ENCODE measurements at regions not wholly inside any gene's neighbourhood (a gene's known extent, or its start where the extent isn't known, plus 50 kb on each side); places are given as distances from the start of the nearest gene placed in this dataset.
"Not testable (repeated sequence)": the region's sequence is repeated elsewhere in the genome, so short reads cannot be mapped to it uniquely, and the experiment has no call there.

GRCh38 chr13:22964245-22964966 lies 216.4 kb upstream of the SGCG start:
- DNase-seq (ENCODE audit: low read depth, low spot score), result no peak

GRCh38 chr13:22965011-22965857 lies 215.5 kb upstream of the SGCG start:
- not testable (repeated sequence) for DNase-seq (ENCODE audit: low read depth, low spot score)

- not testable (repeated sequence) for DNase-seq (ENCODE audit: low read depth, low spot score)
Observed at GRCh38 chr13:22965858-22966239, 214.9 kb upstream of the SGCG start.

- DNase-seq (ENCODE audit: low read depth, low spot score), result not testable (repeated sequence)
Observed at GRCh38 chr13:22966753-22967152, 214.0 kb upstream of the SGCG start.

- DNase-seq (ENCODE audit: low read depth, low spot score), result no peak
Observed at GRCh38 chr13:22967669-22968068, 213.1 kb upstream of the SGCG start.

- DNase-seq (ENCODE audit: low read depth, low spot score), result no peak
Observed at GRCh38 chr13:22979952-22980351, 200.8 kb upstream of the SGCG start.

GRCh38 chr13:22980936-22981335 lies 199.8 kb upstream of the SGCG start:
- DNase-seq (ENCODE audit: low read depth, low spot score), result no peak

GRCh38 chr13:22993148-22993547 lies 187.6 kb upstream of the SGCG start:
- no peak for DNase-seq (ENCODE audit: low read depth, low spot score)

GRCh38 chr13:23003446-23003845 lies 177.3 kb upstream of the SGCG start:
- no peak for DNase-seq (ENCODE audit: low read depth, low spot score)

- DNase-seq (ENCODE audit: low read depth, low spot score), result no peak
Observed at GRCh38 chr13:23007426-23007825, 173.4 kb upstream of the SGCG start.

- DNase-seq (ENCODE audit: low read depth, low spot score), result no peak
Observed at GRCh38 chr13:23018143-23018542, 162.6 kb upstream of the SGCG start.

- DNase-seq (ENCODE audit: low read depth, low spot score), result no peak
Observed at GRCh38 chr13:23020246-23020843, 160.4 kb upstream of the SGCG start.

- no peak for DNase-seq (ENCODE audit: low read depth, low spot score)
Observed at GRCh38 chr13:23021906-23022305, 158.9 kb upstream of the SGCG start.

- no peak for DNase-seq (ENCODE audit: low read depth, low spot score)
Observed at GRCh38 chr13:23022704-23023103, 158.1 kb upstream of the SGCG start.

- no peak for DNase-seq (ENCODE audit: low read depth, low spot score)
Observed at GRCh38 chr13:23025864-23026608, 154.7 kb upstream of the SGCG start.

GRCh38 chr13:23039266-23039935 lies 141.4 kb upstream of the SGCG start:
- no peak for DNase-seq (ENCODE audit: low read depth, low spot score)

- DNase-seq (ENCODE audit: low read depth, low spot score), result no peak
Observed at GRCh38 chr13:23042181-23042580, 138.6 kb upstream of the SGCG start.

- no peak for DNase-seq (ENCODE audit: low read depth, low spot score)
Observed at GRCh38 chr13:23044906-23045305, 135.9 kb upstream of the SGCG start.

- no peak for DNase-seq (ENCODE audit: low read depth, low spot score)
Observed at GRCh38 chr13:23050126-23050525, 130.7 kb upstream of the SGCG start.

- DNase-seq (ENCODE audit: low read depth, low spot score), result not testable (repeated sequence)
Observed at GRCh38 chr13:23053711-23054110, 127.1 kb upstream of the SGCG start.

GRCh38 chr13:23059173-23059572 lies 121.6 kb upstream of the SGCG start:
- DNase-seq (ENCODE audit: low read depth, low spot score), result no peak

Measured in activated naive CD8-positive, alpha-beta T cell treated with anti-CD3 and anti-CD28 coated beads, Interleukin-2, amount 50 U/mL, for 16 hours (primary cell).